Activated CD8-positive, alpha-beta T cell treated with anti-CD3 and anti-CD28 coated beads, Interleukin-2, amount 10 ng/mL, durations not matched to agents 7 days and 5 days (primary cell): ENCODE measurements at regions not wholly inside any gene's neighbourhood (a gene's known extent, or its start where the extent isn't known, plus 50 kb on each side); places are given as distances from the start of the nearest gene placed in this dataset.
"Not testable (repeated sequence)": the region's sequence is repeated elsewhere in the genome, so short reads cannot be mapped to it uniquely, and the experiment has no call there.

Experiments
- ATAC-seq: fragments of 150-1000 bp; cut with Tn5 transposase; one replicate; pipeline ENCODE4 v1.10.0; 2021; ENCODE audit warnings: moderate library complexity
- CTCF ChIA-PET: fragments of 350-600 bp; sonication (Branson Sonifier 250); formaldehyde crosslinking; loops from one replicate; lab custom pipeline; 2021; ENCODE audit warnings: antibody characterized with exemption; lab: Charles Lee
- POLR2A ChIA-PET: fragments of 350-600 bp; sonication (Branson Sonifier 250); formaldehyde crosslinking; loops from one replicate; lab custom pipeline; 2021; ENCODE audit warnings: antibody characterized with exemption; lab: Charles Lee
- DNase-seq: peaks from one replicate; pipeline ENCODE4 v3.0.0-alpha.2; 2020
- H3K27ac Mint-ChIP-seq: one replicate; pipeline ENCODE4 v1.8.0; 2021; ENCODE audit warnings: mild to moderate bottlenecking, mixed read lengths
- H3K27me3 Mint-ChIP-seq: one replicate; pipeline ENCODE4 v1.8.0; 2021; ENCODE audit warnings: low read depth, mixed read lengths
- H3K36me3 Mint-ChIP-seq: one replicate; pipeline ENCODE4 v1.8.0; 2021; ENCODE audit warnings: low read depth, mixed read lengths
- H3K4me1 Mint-ChIP-seq: one replicate; pipeline ENCODE4 v1.8.0; 2021; ENCODE audit warnings: low read depth, mixed read lengths
- H3K4me3 Mint-ChIP-seq: one replicate; pipeline ENCODE4 v1.8.0; 2021; ENCODE audit warnings: mild to moderate bottlenecking, mixed read lengths
- H3K9me3 Mint-ChIP-seq: one replicate; pipeline ENCODE4 v1.8.0; 2022; ENCODE audit warnings: mixed read lengths; ENCODE audit not compliant: insufficient read depth

DNA sequence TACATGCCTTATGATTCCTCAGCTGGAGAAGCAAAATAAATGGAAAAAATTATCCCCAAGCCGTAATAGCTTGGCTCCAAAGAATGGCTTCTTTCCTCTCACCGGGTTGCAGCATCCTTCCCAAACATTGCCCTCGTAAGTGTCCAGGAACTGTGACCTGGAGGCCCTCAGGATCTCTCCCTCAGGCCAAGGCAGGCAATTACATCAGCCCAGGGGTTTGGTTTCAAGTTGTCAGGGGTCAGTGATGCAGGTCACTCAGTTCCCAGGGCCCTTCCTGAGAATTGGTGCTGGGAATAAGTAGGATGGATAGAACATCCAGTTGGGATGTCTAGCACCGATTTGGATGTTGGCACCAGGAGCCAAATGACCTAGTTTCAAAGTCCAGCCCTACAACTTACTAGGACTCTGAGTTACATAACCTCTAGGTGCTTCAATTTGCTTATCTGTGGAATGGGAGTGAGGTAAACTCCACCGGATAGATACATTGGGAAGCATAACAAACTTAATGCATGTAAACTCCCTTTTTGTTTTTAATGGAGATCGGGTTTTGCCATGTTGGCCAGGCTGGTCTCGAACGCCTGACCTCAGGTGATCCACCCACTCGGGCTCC, 133.5 kb upstream of the DAP start:
- no peak for ATAC-seq

DNA sequence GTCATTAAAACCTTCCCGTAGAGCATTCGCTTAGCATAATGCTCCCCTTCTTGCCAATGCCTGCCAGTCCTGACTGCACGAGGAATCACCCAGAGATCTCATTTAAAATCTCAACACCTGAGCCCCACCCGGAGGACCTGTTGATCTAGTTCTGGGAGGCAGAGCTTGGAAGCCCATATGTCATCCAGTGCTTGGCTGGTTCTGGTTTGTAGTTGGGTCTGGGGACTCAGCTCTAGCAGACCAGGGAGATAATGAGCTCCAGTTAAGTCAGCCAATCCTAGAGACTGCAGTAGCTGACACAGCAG, 131.8 kb upstream of the DAP start:
- ChIA-PET CTCF (no interaction called here), POLR2A (no interaction called here)
- H3K4me1 Mint-ChIP-seq: no peaks in the 10 kb centered on the region
- DNase-seq (no peak), ATAC-seq (no peak)
- H3K27me3 Mint-ChIP-seq: no peaks in the 10 kb centered on the region
- no peaks in the 10 kb centered on the region for H3K36me3 Mint-ChIP-seq
- H3K9me3 Mint-ChIP-seq: no peaks in the 10 kb centered on the region
- H3K27ac Mint-ChIP-seq: no peak overlapping the region
- H3K4me3 Mint-ChIP-seq: no peak overlapping the region

More for the DNA sequence above, 133.5 kb upstream of the DAP start:
- no peaks in the 10 kb centered on the region for H3K9me3 Mint-ChIP-seq
- H3K4me3 Mint-ChIP-seq: no peak overlapping the region
- peaks cover 1% of the 10 kb centered on the region for H3K27me3 Mint-ChIP-seq
- POLR2A ChIA-PET: no interaction called here
- CTCF ChIA-PET: no interaction called here
- H3K27ac Mint-ChIP-seq: no peak overlapping the region
- no peaks in the 10 kb centered on the region for H3K36me3 Mint-ChIP-seq
- no peak for DNase-seq
- no peaks in the 10 kb centered on the region for H3K4me1 Mint-ChIP-seq

DNA sequence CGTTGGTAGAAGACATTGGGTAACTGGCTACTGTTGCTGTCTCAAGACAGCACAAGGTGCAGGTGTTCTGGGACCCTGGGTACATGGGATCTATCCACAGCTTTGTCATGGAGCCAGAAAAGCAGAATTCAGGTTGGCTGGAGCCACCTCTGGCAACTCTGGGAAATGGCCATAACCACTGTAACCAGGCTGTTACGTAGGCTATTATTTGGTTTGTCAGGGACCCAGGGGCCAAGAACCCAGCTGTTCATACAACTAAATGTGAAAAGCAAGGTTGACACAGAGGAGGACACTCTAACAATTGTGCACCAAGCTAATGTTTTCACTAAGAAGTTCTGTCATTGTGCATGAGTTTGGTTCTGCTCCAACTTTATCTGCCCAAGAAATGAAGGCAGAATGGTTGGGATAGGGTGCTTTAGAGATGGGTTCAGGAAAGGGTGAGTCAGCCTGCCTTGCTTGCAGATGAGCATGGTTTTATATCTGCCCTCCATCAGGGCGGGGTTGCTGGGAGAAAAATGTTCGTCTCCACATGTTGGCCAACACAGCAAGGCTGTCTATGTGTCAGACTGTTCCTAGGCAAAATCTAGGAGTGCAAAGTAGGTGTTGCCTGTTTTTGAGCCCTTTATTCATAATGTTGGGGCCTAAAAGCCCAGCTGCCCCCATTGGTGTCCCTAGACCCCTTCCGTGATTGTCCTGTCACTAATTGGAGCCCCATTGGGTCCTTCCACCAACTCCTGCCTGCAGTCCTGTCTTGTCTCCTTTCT, 131.3 kb upstream of the DAP start:
- Mint-ChIP-seq H3K36me3 (no peaks in the 10 kb centered on the region), H3K4me3 (no peak overlapping the region), H3K9me3 (no peaks in the 10 kb centered on the region), H3K27me3 (no peaks in the 10 kb centered on the region), H3K4me1 (no peaks in the 10 kb centered on the region), H3K27ac (no peak overlapping the region)
- ChIA-PET CTCF (no interaction called here), POLR2A (interaction anchor here (0.6 kb wide), 1 partner anchor 820 kb away, joined by 3 read pairs; no protein-coding TSS in a partner anchor)
- ATAC-seq (no peak), DNase-seq (no peak)

DNA sequence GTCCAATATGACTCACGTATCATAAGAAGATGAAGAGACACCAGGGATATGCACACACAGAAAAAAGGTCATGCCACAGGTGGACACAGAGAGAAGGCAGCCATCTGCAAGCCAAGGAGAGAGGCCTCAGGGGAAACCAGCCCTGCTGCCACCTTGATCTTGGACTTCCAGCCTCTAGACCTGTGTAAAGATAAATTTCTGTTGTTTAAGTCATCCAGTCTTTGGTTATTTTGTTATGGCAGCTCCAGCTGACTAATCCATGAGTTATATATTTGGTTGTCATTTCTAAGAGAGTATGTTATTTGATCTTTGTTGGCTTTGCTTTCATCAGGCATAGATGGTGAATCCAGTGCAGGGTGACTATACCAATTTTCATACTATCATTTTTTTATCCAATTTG, 130.2 kb upstream of the DAP start:
- H3K4me1 Mint-ChIP-seq: no peaks in the 10 kb centered on the region
- ChIA-PET CTCF (no interaction called here), POLR2A (no interaction called here)
- H3K36me3 Mint-ChIP-seq: no peaks in the 10 kb centered on the region
- H3K27ac Mint-ChIP-seq: no peak overlapping the region
- ATAC-seq (no peak), DNase-seq (no peak)
- H3K27me3 Mint-ChIP-seq: no peaks in the 10 kb centered on the region
- no peak overlapping the region for H3K4me3 Mint-ChIP-seq
- no peaks in the 10 kb centered on the region for H3K9me3 Mint-ChIP-seq

DNA sequence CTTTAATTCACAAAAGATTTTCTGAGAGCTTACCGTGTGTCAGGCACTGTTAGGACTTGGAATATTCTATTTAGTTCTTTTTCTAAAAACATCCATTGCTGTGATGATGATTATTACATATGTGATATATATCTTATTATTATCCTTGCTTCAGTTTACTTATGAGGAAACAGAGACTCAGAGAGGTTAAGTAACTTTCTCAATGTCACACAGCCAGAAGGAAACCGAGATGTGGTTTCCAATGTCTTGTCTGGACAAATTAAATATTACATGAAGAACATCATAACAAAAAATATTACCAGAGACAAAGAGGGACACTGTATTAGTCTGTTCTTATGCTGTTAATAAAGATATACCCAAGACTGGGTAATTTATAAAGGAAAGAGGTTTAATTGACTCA, 125.5 kb upstream of the DAP start:
- Mint-ChIP-seq H3K4me3 (no peak overlapping the region), H3K36me3 (no peaks in the 10 kb centered on the region), H3K27me3 (no peaks in the 10 kb centered on the region), H3K27ac (no peak overlapping the region), H3K9me3 (no peaks in the 10 kb centered on the region), H3K4me1 (no peaks in the 10 kb centered on the region)
- ChIA-PET POLR2A (no interaction called here), CTCF (interaction anchor here (0.7 kb wide), 1 partner anchor 203 kb away, joined by 3 read pairs; no protein-coding TSS in a partner anchor)
- ATAC-seq (no peak), DNase-seq (no peak)

DNA sequence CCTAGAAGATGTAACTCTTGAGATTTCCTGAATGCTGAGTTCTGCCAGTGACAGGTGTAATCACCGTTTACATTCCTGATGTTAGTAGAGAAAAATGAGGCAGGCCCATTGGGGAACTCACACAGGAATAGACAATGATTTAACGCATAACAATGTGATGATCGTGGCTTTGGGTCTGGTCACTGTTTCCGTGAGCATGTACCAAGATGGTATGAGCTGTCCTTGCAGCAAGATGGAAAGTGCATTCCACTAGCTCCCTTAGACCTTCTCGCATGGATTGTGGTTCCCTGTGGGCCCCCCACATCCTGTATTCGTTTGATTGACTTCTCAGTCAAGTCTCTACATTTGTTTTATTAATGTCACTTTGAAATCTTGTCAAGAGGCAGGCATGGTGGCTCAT, 124.0 kb upstream of the DAP start:
- Mint-ChIP-seq H3K27me3 (no peaks in the 10 kb centered on the region), H3K4me3 (no peak overlapping the region), H3K4me1 (no peaks in the 10 kb centered on the region), H3K36me3 (no peaks in the 10 kb centered on the region), H3K27ac (no peak overlapping the region), H3K9me3 (no peaks in the 10 kb centered on the region)
- ChIA-PET CTCF (interaction anchor here (0.5 to 1.4 kb wide), 2 partner anchors 15 to 257 kb away, joined by 3 read pairs; no protein-coding TSS in a partner anchor), POLR2A (no interaction called here)
- DNase-seq (no peak), ATAC-seq (no peak)

DNA sequence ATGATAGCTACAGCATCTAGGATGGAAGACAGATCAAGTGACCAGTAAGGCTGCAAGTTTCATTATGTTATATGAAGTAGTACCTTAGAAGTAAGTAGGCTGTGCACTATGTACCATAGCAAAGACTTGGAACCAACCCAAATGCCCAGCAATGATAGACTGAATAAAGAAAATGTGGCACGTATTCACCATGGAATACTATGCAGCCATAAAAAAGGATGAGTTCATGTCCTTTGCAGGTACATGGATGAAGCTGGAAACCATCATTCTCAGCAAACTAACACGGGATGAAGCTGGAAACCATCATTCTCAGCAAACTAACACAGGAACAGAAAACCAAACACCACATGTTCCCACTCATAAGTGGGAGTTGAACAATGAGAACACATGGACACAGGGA, 122.9 kb upstream of the DAP start:
- H3K4me1 Mint-ChIP-seq, H3K27me3 Mint-ChIP-seq, H3K9me3 Mint-ChIP-seq, ATAC-seq, H3K27ac Mint-ChIP-seq, DNase-seq, POLR2A ChIA-PET, H3K4me3 Mint-ChIP-seq, H3K36me3 Mint-ChIP-seq: not testable (repeated sequence)
- CTCF ChIA-PET: interaction anchor here (1.4 kb wide), 1 partner anchor 14 kb away, joined by 3 read pairs; no protein-coding TSS in a partner anchor

DNA sequence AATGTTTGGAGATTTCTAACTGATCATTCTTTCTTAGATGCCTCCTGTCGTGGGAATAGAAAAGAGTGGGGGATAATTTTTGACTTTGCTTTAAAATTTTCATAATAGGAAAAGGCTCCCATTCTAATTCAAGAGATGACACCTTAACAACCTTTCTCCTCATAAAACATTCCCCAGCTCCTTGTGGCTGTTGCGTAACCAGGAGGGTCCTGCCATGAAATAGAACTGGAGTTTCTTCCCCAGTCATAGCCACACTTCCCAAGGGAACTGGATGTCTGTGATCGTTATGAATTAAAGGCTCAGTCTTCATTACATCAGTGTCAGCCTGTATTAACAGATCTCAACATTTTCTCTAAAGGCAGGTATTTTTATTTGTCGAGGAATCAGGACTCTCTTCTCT, 119.9 kb upstream of the DAP start:
- Mint-ChIP-seq H3K4me3 (no peak overlapping the region), H3K36me3 (no peaks in the 10 kb centered on the region), H3K9me3 (no peaks in the 10 kb centered on the region), H3K27ac (no peak overlapping the region), H3K27me3 (no peaks in the 10 kb centered on the region), H3K4me1 (no peaks in the 10 kb centered on the region)
- ATAC-seq: no peak
- no peak for DNase-seq
- ChIA-PET POLR2A (no interaction called here), CTCF (no interaction called here)

DNA sequence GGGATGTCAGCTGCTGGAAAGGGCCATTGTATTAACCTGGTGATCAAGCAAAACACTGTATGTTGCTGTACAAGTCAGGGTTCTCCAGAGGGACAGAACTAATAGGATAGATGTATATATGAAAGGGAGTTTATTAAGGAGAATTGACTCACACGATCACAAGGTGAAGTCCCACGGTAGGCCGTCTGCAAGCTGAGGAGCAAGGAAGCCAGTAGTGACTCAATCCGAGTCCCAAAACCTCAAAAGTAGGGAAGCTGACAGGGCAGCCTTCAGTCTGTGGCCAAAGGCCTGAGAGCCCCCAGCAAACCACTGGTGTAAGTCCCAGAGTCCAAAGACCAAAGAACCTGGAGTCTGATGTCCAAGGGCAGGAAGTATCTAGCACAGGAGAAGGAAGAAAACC, 116.0 kb upstream of the DAP start:
- CTCF ChIA-PET, ATAC-seq, H3K36me3 Mint-ChIP-seq, DNase-seq, POLR2A ChIA-PET, H3K27ac Mint-ChIP-seq, H3K27me3 Mint-ChIP-seq, H3K9me3 Mint-ChIP-seq, H3K4me1 Mint-ChIP-seq, H3K4me3 Mint-ChIP-seq: not testable (repeated sequence)

DNA sequence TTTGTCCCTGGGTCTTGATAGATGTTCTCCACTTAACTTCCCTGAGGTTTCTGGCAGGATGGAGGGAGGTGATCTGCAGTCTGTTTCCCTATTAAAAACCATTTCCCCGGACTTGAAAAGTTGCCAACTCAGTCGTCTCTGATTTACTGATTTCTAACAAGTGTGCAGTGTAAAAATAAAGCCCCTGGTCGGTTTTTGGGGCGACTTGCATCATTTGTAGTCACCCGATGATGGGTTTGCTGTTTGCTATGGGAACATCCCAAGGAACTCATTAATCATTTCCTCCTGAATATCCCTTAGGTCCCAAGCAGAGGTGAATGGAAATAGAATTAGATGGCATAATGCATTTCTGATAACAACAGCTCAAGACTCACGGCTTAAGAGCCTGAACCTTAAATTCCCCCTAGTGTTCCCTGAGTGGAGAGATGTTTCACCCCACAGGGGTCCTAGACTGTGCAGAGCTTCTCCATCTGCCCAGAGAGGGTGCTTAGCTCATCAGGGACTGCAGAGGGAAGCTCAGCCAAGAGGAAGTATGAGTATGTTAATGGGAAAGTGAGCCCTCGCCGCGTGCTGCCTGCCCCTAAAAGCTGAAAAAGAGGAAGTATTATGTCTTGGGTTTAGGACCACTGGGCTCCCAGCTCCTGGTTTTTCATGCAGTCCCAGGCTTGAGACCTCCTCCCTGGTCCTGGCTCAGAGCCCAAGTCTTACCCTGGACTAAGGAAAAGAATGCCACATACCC, 115.1 kb upstream of the DAP start:
- no peak for ATAC-seq
- Mint-ChIP-seq H3K27me3 (peaks cover 3% of the 10 kb centered on the region), H3K36me3 (no peaks in the 10 kb centered on the region), H3K4me1 (no peaks in the 10 kb centered on the region), H3K4me3 (no peak overlapping the region), H3K27ac (no peak overlapping the region), H3K9me3 (no peaks in the 10 kb centered on the region)
- ChIA-PET POLR2A (no interaction called here), CTCF (no interaction called here)
- no peak for DNase-seq

DNA sequence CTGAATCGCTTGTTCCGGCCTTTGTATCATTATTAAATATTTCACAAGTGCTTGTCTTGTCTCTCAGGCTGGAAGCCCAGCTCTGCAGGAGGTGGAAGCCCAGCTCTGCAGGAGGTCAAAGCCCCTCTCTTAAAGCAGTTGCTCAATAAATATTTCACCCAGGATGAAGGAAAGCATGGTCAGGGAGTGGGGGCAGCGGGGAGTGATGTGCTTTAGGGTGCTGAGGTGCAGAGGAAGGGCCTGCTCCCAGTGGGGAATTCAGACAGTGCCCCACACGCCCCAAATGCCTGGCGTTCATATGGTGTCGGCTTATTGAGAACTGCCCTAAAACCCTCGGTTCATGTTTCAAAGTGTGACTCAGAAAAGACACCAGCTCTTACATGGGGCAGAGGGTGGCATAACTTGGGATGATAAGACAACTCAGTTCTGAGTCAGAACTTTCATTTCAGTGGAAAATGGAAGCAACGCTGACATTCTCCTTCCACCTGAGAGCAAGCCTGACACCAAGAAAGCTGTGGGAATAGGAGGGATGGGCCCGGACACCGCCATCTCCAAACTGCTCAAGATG, 114.3 kb upstream of the DAP start:
- POLR2A ChIA-PET: no interaction called here
- Mint-ChIP-seq H3K27me3 (peaks cover 3% of the 10 kb centered on the region), H3K9me3 (no peaks in the 10 kb centered on the region), H3K4me1 (no peaks in the 10 kb centered on the region), H3K36me3 (no peaks in the 10 kb centered on the region), H3K27ac (no peak overlapping the region), H3K4me3 (no peak overlapping the region)
- CTCF ChIA-PET: no interaction called here
- no peak for ATAC-seq
- no peak for DNase-seq

DNA sequence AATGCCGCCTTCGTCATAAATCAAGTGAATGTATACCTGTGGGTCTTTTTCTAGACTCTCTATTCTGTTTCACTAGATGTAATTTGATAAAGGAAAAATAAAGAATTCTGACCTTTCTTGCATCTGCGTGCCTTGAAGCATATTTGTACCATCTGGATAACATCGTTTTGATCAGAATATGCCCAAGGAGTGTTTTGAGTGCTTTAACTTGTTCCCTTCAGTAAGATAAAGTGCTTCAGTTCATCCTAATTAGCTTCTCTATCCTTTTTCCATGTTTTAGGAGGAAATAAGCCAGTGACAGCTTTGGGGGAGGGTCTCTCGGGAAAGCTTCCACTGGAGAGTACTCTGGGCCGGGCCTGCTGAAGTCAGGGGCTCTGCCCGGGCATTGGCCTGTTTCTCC, 113.5 kb upstream of the DAP start:
- Mint-ChIP-seq H3K27ac (no peak overlapping the region), H3K4me1 (no peaks in the 10 kb centered on the region), H3K4me3 (no peak overlapping the region), H3K36me3 (no peaks in the 10 kb centered on the region), H3K27me3 (peaks cover 3% of the 10 kb centered on the region), H3K9me3 (no peaks in the 10 kb centered on the region)
- CTCF ChIA-PET: no interaction called here
- ATAC-seq (no peak), DNase-seq (no peak)
- POLR2A ChIA-PET: no interaction called here
